Muscle layer of colon (tissue), 2 donors: ENCODE measurements at regions not wholly inside any gene's neighbourhood (a gene's known extent, or its start where the extent isn't known, plus 50 kb on each side); places are given as distances from the start of the nearest gene placed in this dataset.
"Not testable (repeated sequence)": the region's sequence is repeated elsewhere in the genome, so short reads cannot be mapped to it uniquely, and the experiment has no call there.

ENCODE experiments used
- H3K27ac ChIP-seq: one replicate; pipeline ENCODE4 v1.7.0; 2013; ENCODE audit warnings: low read depth, mild to moderate bottlenecking, low read length, moderate library complexity
- H3K27me3 ChIP-seq, 2 donors: one replicate each; pipeline ENCODE4 v1.7.0; 2013; ENCODE audit warnings: low read length in 2 of 2, mild to moderate bottlenecking in 2 of 2; ENCODE audit not compliant: insufficient read depth in 2 of 2, control insufficient read depth in 1 of 2
- H3K36me3 ChIP-seq: one replicate; pipeline ENCODE4 v1.7.0; 2013; ENCODE audit warnings: mild to moderate bottlenecking, low read length; ENCODE audit not compliant: insufficient read depth
- H3K4me1 ChIP-seq: one replicate; pipeline ENCODE4 v1.7.0; 2013; ENCODE audit warnings: mild to moderate bottlenecking, low read length; ENCODE audit not compliant: insufficient read depth
- H3K4me3 ChIP-seq, 2 donors: one replicate each; pipeline ENCODE4 v1.7.0; 2013; ENCODE audit warnings: low read length in 2 of 2, low read depth in 1 of 2, mild to moderate bottlenecking in 1 of 2, moderate library complexity in 1 of 2
- H3K9ac ChIP-seq: one replicate; pipeline ENCODE4 v1.7.0; 2013; ENCODE audit warnings: low read length
- H3K9me3 ChIP-seq: one replicate; pipeline ENCODE4 v1.7.0; 2013; ENCODE audit warnings: mild to moderate bottlenecking, low read length
- donor health status: abdominal sarcoma.
- donor health status: Adenocarcinoma of cecum.

DNA sequence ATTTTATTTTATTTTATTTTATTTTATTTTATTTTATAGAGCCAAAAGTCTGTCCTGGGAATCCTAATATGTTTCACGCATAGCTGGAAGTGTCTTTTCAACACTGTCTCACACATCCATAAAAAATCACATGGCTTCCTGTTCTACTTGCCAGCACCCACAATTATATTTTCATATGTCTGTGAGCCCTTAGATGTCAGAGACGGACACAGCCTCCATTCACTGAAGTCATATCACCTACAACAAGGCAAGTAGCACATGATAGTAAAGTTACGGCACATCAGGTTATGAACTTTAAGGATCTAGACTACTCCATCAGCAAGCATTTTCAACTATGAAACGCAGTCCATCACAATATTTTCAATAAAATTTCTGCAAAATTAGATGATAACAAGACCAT is 168.4 kb downstream of the ZIC4 start:
- no peaks in the 10 kb centered on the region for H3K27me3 ChIP-seq
- no peaks in the 10 kb centered on the region for H3K9me3 ChIP-seq
- no peak overlapping the region for H3K9ac ChIP-seq
- no peaks in the 10 kb centered on the region for H3K4me1 ChIP-seq
- no peak overlapping the region for H3K27ac ChIP-seq
- no peaks in the 10 kb centered on the region for H3K36me3 ChIP-seq
- no peak overlapping the region for H3K4me3 ChIP-seq

DNA sequence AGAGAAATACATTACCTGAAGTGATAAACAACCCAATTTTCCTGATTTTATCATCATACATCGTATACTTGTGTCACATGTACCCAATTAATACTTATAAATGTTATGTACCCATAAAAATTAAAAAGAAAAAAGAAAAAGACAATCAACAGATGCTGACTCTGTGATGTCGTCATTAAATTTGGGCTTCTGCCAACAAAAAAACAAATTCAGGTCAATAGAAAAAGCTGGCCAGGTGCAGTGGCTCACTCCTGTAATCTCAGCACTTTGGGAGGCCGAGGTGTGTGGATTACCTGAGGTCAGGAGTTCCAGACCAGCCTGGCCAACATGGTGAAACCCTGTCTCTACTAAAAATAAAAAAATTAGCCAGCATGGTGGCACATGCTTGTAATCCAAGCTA is 174.4 kb downstream of the ZIC4 start:
- not testable (repeated sequence) for H3K9ac ChIP-seq, H3K27ac ChIP-seq, H3K4me3 ChIP-seq, H3K9me3 ChIP-seq, H3K36me3 ChIP-seq, H3K27me3 ChIP-seq, H3K4me1 ChIP-seq

DNA sequence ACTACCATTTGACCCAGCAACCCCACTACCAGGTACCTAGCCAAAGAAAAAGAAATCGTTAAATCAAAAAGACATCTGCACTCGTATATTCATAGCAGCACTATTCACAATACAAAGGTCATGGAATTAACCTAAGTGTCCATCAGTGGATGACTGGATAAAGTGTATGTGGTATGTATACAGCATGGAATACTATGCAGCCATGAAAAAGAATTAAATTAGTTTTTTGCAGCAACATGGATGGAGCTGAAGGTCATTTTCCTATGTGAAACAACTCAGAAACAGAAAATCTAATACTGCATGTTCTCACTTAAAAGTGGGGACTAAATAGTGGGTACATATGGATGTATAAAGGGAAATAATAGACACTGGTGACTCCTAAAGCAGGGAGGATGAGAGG is 175.2 kb downstream of the ZIC4 start:
- Histone ChIP-seq H3K27me3 (no peaks in the 10 kb centered on the region), H3K36me3 (no peaks in the 10 kb centered on the region), H3K9me3 (no peaks in the 10 kb centered on the region), H3K4me3 (no peak overlapping the region), H3K27ac (no peak overlapping the region), H3K9ac (no peak overlapping the region), H3K4me1 (no peaks in the 10 kb centered on the region)

DNA sequence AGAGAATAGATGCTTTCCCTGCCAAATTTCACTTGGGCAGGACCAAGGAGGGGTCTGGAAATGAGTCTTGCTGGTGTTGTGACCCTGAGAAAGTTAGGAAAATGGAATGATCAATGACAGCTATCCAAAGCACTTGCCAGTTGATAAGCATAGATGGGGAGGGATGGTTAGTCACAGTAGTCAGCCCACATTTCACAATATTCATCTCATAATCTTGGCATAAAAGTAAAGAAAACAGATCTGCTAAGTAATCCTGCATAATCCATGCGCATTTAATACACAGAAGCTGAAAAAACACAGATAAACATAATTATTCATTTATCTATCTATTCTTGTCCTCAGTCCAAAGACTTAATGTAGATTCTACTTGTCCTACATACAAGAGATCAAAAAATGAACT is 184.1 kb downstream of the ZIC4 start:
- Histone ChIP-seq H3K9ac (no peak overlapping the region), H3K27ac (no peak overlapping the region), H3K36me3 (no peaks in the 10 kb centered on the region), H3K27me3 (no peaks in the 10 kb centered on the region), H3K4me1 (no peaks in the 10 kb centered on the region), H3K9me3 (no peaks in the 10 kb centered on the region), H3K4me3 (no peak overlapping the region)

DNA sequence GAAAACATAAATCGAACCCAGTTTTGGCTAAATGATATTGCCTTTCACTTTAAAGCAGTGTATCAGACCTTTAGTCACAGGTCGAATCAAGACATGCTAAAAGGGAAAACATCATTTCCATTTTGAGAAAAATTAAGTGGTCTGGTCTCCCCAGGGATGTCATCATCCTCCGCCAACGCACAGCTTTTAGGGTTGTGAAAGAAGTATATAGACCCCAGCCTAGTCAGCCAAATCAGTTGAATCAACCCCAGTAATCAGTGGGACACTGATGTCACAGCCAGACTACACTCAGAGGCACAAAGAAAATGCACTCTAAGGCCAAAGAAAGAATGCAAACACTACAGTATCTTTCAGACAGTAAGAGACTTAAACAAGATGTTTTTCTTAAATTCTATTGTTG is 187.4 kb downstream of the ZIC4 start:
- Histone ChIP-seq H3K9ac (no peak overlapping the region), H3K9me3 (no peaks in the 10 kb centered on the region), H3K27ac (no peak overlapping the region), H3K27me3 (no peaks in the 10 kb centered on the region), H3K36me3 (no peaks in the 10 kb centered on the region), H3K4me1 (no peaks in the 10 kb centered on the region), H3K4me3 (no peak overlapping the region)

DNA sequence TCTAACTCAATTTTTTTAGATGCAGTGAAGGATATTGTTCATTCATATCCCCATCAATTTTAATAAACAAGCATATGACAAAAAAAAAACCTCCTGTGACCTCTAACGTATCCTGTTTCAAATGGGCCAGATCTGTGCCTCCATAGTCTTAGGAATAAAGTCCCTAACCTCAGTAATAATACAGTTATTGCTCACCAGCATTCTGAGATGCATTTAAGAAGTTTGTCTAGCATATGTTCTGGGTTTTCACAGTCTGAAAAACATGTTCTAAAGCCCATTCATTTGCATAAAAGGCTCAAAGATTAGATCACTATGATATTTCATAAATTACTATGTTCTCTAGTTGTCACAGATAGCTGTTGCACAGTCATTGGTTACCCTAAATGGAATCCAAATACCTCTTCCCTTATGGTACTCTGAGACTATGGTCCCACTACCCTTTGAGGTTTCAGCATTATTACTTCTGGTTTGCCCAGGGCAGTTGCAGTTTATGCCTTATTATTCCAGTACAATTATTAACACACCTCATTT is 190.1 kb downstream of the ZIC4 start:
- Histone ChIP-seq H3K9ac (no peak overlapping the region), H3K9me3 (no peaks in the 10 kb centered on the region), H3K4me3 (no peak overlapping the region), H3K27me3 (no peaks in the 10 kb centered on the region), H3K4me1 (no peaks in the 10 kb centered on the region), H3K27ac (no peak overlapping the region), H3K36me3 (no peaks in the 10 kb centered on the region)

DNA sequence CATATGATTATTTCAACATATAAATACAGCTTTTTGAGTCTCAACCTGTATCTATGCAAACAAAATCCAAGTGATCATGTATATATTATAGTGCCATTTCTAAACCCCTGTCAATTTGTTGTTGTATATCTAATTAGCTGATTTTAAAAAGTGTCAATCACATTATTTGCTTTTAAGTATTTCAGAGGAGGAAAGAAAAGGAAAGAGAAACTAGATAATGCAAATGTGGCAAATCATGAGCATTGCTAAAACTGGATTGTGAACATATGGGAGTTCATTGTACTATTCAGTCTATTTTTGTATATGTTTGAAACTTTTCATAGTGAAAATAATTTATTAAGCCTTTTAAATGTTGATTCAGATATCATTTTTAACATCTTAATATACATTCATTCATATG is 190.7 kb downstream of the ZIC4 start:
- H3K4me1 ChIP-seq = no peaks in the 10 kb centered on the region

DNA sequence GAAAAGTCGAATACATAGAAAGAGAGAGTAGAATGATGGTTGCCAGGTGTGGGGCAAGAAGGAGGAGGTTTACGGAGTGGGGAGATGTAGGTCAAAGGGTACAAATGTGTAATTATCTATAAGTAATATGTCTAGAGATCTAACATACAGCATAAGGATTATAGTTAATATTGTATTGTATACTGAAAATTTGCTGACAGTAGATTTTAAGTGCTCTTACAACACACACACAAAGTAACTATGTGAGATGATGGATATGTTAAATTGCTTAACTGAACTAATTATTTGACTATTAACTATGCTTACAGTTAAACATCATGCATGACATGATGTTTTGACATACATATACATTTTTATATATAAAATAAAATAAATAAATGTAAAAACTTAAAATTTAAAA is 192.7 kb downstream of the ZIC4 start:
- no peaks in the 10 kb centered on the region for H3K4me1 ChIP-seq
- H3K4me3 ChIP-seq = no peak overlapping the region
- H3K9ac ChIP-seq = no peak overlapping the region
- H3K27me3 ChIP-seq = no peaks in the 10 kb centered on the region
- H3K9me3 ChIP-seq = no peaks in the 10 kb centered on the region
- no peak overlapping the region for H3K27ac ChIP-seq
- H3K36me3 ChIP-seq = no peaks in the 10 kb centered on the region

More for the DNA sequence above, 190.7 kb downstream of the ZIC4 start:
- Histone ChIP-seq H3K9ac (no peak overlapping the region), H3K27ac (no peak overlapping the region), H3K36me3 (no peaks in the 10 kb centered on the region), H3K27me3 (no peaks in the 10 kb centered on the region), H3K4me3 (no peak overlapping the region), H3K9me3 (no peaks in the 10 kb centered on the region)

DNA sequence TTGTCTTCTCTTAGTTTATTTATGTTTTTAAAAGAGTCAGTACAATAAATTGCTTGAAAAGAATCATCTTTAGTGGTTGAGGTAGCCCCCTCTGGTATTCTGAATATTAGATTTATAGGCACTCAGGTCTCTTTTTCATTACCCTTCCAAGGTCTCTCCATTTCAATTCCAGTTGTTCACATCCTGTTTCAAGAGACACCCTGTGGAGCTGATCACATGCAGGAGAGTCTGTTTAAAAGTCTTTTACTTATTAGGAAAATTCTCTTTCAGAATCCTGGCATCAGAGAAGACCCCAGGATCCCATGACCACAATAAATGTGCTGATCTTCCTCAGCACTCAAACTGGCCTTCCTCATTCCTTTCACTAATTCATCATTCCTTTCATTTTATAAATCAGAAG is 195.7 kb downstream of the ZIC4 start:
- Histone ChIP-seq H3K27me3 (no peaks in the 10 kb centered on the region), H3K27ac (no peak overlapping the region), H3K36me3 (no peaks in the 10 kb centered on the region), H3K9me3 (no peaks in the 10 kb centered on the region), H3K4me3 (no peak overlapping the region), H3K9ac (no peak overlapping the region), H3K4me1 (no peaks in the 10 kb centered on the region)

DNA sequence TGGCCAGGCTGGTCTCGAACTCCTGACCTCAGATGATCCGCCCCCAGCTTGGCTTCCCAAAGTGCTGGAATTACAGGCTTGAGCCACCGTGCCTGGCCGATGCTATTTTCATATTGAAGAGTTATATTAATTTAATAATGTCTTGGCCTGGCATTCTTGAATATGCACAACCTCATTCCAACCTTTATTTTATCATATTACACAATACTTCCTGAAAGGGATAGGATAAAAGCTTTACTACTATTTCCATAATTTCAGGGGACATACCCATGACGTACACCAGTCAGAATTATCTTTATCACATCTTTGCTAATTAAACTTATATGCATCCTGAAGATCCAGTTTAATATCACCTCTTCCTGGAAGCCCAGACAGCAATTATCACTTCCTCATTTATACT is 205.3 kb downstream of the ZIC4 start:
- Histone ChIP-seq H3K4me1 (no peaks in the 10 kb centered on the region), H3K4me3 (no peak overlapping the region), H3K27me3 (no peaks in the 10 kb centered on the region), H3K9me3 (no peaks in the 10 kb centered on the region), H3K36me3 (no peaks in the 10 kb centered on the region), H3K27ac (no peak overlapping the region), H3K9ac (no peak overlapping the region)

DNA sequence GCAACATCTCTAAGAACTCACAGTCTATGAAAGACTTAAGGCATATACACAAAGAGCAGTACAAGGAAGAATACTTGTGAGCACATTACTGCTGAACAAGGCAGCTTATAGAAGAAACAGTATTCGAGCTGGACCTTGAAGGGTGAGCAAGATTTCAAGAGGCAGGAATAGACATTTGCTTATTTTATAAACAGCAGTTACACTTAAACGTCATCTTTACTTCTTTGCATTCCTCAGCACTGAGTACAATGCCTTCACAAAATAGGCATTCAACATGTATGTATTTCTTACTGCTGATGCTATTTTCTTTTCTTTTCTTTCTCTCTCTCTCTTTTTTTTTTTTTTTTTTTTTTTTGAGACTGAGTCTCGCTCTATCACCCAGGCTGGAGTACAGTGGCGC is 205.8 kb downstream of the ZIC4 start:
- no peaks in the 10 kb centered on the region for H3K4me1 ChIP-seq
- no peak overlapping the region for H3K4me3 ChIP-seq
- H3K9ac ChIP-seq = no peak overlapping the region
- no peaks in the 10 kb centered on the region for H3K36me3 ChIP-seq
- no peaks in the 10 kb centered on the region for H3K9me3 ChIP-seq
- H3K27ac ChIP-seq = no peak overlapping the region
- H3K27me3 ChIP-seq = no peaks in the 10 kb centered on the region

DNA sequence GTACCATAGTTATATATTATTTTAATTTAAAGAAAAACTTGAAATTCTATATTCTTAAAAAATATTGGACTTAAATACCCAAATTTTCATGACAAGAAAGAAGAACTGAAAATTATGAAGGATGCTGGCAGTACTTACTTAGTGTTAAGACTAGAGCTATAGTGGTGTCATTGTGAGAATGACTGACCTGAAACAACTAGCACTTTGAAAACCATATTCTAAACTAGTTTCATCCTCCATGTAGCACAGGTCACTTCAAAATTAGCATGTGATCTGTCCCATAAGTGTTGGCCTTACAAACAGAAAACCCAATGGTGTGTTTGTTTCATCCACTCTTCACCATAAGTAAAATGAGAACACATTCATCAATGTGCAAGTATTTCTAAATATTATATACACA is 208.6 kb downstream of the ZIC4 start:
- Histone ChIP-seq H3K27me3 (no peaks in the 10 kb centered on the region), H3K4me1 (no peaks in the 10 kb centered on the region), H3K4me3 (no peak overlapping the region), H3K27ac (no peak overlapping the region), H3K9me3 (no peaks in the 10 kb centered on the region), H3K36me3 (no peaks in the 10 kb centered on the region), H3K9ac (no peak overlapping the region)
